Colon (tissue), 2 donors: ENCODE measurements at regions not wholly inside any gene's neighbourhood (a gene's known extent, or its start where the extent isn't known, plus 50 kb on each side); places are given as distances from the start of the nearest gene placed in this dataset.
A peak's percentile ranks its signal among the peaks of the same experiment; 100 is the strongest.
"Not testable (repeated sequence)": the region's sequence is repeated elsewhere in the genome, so short reads cannot be mapped to it uniquely, and the experiment has no call there.

Source experiments
- FAIRE-seq: peaks from 2 replicates; lab custom pipeline; 2012; peaks lifted over from hg19 to GRCh38; lab: Jason Lieb, UNC
- donor health status: control.
- donor health status: control.

DNA sequence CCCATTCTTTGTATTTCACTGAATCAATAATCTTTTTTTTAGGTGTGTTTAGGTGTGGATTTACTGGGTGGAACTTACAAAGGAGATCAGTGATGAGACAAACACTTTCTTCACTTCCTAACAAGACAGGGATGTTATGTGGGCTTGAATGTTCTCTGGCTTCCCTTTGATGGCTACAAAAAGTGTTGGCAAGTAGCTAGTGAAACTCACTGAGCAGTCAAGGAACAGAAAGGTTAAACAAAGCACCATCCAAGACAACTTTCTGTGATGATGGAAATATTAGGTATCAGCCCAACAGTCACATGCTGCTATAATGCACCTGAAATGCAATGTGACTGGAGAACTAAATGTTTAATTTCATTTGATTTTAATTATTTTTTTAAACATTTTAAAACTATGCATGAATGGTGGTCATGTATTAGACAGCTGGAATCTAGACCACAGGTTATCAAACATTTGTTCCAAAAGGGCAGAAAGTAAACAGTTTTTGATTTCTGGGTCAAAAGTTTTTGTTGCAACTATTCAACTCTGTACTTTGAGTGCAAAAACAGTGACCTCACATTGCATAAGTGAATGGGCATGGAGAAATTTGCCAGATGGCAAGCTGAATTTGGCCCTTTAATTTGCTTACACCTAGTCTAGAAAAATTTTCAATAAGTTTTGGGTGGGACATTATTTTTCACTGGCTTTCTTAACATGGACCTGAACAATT, 1272.7 kb upstream of the TMEFF2 start:
- no peak for FAIRE-seq

DNA sequence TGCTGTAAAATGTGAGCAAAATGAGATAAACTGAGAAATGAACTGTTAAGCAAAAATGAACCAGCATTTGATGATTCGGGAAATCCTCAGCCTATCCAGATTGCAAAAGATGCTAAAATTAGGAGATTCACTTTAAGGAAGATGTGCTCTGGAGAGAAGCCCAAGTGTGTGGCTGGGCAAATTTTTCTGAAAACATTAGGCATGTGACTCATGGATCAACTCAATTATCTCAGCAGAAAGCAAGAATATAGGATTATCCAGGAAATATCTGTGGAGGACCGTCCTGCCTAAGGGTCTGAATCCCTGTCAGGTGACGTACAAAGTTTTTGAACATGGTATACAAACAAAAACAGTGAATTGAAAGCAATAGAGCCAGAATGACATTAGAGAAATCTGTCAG, 1268.3 kb upstream of the TMEFF2 start:
- FAIRE-seq, result no peak

DNA sequence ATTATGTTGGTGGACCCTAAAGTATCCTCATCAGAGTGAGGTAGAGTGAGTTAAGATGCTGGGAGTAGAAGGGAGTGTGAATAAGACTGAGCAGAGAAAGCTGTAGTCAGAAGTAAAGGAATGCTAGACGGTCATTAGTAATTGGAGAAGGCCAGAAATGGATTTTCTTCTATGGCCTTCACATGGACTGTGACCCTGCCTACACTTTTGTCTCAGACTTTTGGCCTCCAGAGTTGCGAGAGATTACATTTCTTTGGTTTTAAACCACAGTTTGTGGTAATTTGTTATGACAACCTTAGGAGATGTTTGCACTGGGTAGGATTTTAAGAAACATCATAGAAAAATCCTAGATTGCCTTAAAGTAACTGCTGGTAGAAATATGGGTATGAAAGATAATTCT, 1267.7 kb upstream of the TMEFF2 start:
- no peak for FAIRE-seq

DNA sequence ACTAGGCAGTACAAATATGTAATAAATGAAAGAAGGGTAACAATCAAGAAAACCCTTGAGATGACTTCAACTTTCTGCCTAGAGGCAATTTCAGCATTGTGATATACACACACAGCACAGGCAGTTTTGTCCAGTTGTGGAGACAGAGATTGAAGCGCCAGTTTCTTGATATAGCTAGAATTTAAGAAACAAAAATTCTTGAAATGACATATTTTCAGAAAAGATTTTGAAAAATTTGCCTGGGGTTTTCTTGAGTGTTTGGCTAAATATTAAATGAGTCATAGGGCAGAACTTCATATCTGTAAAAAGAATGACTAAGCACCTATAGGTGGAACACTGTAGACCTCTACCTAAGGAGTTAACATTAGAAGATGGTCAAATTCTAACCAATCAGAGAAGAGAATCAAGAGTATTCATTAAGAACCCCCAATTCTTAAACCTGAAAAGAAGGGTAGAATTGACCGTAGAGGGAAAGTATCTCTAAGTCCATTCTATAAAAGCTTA, 1266.8 kb upstream of the TMEFF2 start:
- no peak for FAIRE-seq

DNA sequence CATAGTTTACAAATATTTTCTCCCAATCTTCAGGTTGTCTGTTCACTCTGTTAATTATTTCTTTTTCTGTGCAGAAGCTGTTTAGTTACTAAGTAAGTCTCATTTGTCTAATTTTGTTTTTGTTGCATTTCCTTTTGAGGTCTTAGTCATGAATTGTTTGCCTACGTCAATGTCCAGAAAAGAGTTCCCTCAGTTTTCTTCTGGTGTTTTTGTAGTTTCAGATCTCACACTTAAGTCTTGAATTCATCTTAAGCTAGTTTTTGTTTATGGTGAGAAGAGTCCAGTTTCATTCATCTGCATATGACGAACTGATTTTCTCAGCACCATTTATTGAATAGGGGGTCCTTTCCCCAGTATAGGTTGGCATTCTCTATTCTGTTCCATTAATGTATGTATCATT, 1252.2 kb upstream of the TMEFF2 start:
- FAIRE-seq, result no peak

DNA sequence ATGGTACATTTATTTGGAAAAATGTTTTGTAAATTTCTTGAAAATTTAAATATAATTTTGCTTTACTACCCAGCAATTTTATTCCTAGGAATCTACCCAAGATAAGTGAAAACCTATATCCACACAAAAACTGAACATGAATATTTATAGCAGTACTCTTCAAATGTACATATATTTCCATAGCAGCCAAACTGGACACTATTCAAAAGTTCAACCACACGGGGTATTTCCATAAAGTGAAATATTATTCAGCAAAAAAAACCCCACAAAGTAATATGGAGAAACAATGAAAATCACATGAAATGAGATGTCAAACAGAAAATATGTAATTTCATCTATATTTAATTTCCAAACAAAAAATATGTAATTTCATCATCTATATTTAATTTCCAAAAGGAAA, 1247.6 kb upstream of the TMEFF2 start:
- FAIRE-seq, result no peak

DNA sequence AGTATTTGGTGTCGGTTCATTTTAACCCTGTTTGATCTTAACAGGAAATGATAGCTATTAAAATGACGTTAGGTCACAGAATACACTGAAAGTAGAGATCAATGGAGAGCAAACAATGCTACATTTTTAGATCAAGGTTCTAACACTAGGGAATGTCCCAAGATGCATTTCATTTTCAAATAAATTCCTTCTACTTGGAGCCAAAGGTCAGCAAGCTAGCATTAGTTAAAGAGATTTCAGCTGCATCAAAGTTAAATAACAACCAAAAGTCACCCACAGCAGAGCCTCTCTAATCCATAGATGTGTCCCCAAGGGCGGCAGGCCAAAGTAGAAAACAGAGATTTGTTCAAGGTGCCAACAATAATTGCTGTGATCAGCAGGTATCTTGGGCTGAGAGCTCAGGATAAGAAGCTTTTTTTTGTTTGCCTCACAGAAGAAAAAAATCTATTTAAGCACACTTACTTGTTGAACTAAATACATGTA, 1233.6 kb upstream of the TMEFF2 start:
- FAIRE-seq, result no peak

DNA sequence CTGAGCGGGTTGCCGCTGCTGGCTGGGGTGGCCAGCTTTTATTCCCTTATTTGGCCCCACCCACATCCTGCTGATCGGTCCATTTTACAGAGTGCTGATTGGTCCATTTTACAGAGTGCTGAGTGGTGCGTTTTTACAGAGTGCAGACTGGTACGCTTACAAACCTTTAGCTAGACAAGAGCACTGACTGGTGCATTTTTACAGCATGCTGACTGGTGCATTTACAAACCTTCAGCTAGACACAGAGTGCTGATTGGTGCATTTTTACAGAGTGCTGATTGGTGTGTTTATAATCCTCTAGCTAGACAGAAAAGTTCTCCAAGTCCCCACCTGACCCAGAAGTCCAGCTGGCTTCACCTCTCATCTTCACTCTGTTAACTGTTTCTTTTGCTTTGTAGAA, 1217.6 kb upstream of the TMEFF2 start:
- FAIRE-seq, result not testable (repeated sequence)

DNA sequence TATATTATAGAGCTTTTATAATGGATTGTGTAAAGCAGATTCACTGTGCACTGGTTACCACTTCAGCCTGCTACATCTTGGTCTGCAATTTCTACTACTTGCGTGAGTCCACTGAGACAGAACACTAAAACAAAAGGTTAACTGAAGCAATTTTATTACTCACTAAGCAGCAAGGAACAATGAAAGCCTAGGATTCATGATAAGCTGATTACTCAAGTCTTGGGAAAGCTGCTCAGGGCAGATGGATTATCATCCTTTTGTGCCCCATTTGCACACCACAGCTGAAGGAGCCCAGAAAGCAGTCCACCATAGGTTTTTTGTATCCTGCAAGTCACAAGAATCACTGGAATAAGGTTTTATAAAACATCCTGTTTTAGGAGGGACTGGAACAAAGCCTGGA, 1215.2 kb upstream of the TMEFF2 start:
- no peak for FAIRE-seq

DNA sequence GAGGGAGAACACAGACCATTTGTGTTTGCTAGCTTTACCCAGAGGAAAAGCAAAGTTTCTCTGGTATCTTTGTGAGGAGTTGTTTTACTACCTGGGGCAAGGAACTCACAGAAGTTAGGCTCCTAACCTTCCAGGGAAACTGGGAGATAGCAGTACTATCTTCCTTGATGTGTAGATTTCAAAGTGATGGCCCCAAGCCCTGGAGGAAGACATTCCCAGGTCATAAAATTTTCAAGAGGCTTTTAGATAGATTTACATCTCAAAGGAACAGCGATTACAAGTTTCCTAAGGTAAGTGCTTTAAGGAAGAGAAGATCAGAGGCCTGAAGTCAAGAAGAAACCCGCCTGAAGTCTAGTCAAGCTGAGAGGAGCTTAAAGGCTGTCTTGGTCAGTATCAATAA, 1187.8 kb upstream of the TMEFF2 start:
- no peak for FAIRE-seq

DNA sequence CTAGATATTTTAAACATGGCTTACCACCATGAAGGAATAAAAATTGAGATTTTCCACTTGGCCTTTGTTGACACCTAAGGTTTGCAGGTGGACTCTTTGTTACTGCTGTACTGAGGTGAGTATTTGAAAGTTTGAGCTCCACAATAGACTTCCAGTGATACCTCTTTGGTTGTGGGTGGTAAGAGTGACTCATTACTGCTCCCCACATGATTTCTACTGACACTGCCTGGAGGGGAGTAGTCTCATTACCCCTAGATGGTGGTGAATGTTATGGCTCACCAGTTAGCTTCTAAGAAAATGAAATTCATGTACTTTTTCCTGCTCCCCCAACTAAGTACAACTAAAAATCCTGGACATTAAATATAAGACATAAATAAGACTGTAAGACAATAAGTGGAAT, 1183.1 kb upstream of the TMEFF2 start:
- FAIRE-seq, result no peak

DNA sequence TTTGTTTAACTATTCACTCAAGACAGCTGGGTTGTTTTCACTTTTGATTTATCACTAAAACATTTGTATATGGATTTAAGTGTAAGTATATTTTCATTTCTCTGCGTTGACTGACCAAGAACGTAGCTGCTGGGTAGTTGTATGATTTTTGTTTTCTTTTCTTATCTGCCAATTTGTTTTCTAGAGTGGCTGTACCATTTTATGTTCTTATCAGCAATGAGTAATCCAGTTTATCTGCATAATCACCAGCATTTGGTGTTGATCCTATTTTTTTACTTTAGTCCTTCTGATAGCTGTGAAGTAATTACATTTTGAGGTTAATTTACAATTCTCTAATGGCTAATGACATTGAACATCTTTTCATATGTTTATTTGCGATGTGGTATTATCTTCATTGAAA, 1178.4 kb upstream of the TMEFF2 start:
- no peak for FAIRE-seq

DNA sequence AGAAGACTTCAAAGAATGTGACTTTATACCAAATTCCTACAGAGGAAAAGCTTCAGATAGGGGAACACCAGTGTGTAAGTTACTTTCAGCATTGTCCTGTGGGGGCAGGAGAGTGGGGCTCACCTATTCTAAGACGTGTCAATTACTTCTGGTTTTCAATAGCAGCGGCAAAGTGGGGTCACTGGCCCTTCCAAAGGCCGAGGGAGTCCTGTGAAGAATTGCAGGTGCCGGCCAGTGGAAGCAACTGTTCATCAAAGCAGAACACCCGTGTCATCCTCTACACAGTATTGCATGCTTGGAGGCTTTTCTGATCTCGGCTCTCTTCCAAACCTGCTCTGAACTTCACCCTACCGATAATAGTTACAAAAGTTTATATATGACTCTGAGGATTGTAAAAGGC, 1176.5 kb upstream of the TMEFF2 start:
- FAIRE-seq, result no peak

DNA sequence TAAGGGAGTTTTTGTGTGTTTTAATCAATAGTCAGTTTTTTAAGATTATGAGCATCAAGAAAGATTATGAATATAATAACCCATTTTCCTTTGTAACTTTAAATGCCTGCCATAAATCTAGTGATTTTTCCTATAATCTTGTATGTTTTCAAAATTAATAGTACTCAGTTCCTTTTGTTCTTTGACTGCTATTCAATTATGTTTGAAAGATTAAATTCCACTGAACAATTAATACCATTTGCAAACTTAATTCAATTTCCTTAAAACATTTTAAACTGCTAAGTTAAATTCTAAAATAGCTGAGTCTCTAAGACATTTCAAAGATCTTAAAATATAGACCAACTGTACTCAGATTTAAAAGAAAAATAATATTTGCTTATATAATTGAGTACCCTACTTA, 1173.9 kb upstream of the TMEFF2 start:
- FAIRE-seq, result peak; percentile 5

DNA sequence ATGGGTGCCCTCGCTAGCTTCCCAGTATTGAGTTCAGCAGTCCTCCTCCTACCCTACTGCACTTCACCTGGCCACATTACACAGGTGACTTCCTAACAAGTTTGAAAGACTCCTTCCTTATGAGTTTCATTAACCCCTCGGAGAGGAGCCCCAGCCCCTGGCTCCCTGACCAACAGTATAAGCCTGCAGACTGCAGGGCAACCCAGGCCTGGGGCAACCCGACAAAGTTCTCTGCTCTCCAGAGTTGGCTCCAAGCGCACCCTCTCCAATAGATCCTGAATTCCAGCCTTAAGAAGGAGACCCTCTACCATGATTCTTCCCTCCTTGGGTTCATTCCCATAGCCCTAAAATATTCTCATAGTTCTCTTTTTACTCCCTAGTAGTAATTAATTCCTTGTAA, 1162.8 kb upstream of the TMEFF2 start:
- FAIRE-seq, result no peak

DNA sequence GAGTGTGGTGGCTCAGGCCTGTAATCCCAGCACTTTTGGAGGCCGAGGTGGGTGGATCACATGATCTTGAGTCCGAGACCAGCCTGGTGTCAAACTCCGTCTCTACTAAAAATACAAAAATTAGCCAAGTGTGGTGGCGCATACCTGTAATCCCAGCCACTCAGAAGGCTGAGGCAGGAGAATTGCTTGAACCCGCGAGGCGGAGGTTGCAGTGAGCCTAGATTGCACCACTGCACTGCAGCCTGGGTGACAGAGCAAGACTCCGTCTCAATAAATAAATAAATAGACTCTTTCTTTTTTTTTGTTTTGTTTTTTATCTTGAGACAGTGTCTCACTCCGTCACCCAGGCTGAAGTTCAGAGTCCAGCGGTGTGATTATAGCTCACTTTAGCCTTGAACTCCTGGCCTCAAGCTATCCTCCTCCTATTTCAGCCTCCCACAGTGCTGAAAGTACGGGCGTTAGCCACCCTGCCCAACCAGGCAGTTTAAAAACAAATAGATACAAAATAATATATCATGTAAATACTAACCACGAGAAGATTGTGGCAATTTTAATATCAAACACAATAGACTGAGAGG, 1158.0 kb upstream of the TMEFF2 start:
- FAIRE-seq, result not testable (repeated sequence)

DNA sequence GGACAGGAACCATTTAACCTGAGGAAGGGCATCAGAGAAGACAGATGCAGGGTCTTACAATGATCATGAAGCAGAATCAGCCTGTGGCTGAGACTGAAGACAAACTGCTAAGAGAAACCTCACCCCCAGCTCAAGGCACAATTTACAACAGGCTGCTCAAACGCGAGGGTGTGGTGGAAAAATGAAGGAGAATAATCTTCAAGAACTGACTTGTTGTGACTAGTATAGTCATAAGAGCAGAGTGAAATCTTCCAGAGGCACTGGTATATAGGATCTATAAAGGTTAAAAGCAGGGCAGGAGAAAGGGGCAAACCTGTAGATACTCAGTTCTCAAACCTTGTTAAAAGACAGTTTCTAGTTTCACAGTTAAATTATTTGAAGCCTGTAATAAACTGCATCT, 1155.8 kb upstream of the TMEFF2 start:
- FAIRE-seq, result no peak

DNA sequence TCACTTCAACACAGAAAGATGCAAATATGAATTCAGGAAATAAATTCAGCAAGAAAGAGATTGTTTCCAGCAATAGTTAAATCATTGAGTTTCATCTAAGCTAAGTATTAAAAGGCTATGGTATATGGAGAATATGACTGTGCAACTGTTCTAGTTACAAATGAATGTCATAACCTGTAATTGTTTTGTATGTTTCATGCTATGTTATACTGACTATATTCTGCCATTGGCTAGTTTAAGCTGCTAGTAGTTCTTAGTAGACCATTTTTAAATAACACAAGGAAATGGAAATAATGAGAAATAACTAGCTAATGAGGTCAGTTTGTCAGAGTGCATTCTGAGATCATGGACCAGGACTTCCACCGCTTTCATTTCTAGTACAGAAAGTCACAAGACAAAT, 1154.9 kb upstream of the TMEFF2 start:
- no peak for FAIRE-seq

DNA sequence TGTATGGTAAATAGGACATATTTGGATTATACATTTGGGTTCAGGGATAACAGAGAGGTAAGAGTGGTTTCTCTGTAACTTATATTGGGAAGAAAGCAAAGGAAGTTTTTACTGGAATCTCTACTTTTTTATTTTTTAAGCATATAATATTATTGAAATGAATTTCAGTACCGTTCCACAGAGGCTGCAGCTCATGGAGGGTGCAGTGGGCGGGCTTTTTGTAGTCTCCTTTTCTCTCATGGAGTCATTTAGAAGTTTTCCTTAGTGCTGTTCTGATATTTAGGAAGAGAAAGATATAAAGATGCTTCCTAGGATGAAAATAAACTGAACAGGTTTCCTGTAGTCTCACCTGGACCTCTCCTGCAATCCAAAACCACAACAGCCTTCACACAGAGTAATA, 1153.3 kb upstream of the TMEFF2 start:
- FAIRE-seq, result no peak

DNA sequence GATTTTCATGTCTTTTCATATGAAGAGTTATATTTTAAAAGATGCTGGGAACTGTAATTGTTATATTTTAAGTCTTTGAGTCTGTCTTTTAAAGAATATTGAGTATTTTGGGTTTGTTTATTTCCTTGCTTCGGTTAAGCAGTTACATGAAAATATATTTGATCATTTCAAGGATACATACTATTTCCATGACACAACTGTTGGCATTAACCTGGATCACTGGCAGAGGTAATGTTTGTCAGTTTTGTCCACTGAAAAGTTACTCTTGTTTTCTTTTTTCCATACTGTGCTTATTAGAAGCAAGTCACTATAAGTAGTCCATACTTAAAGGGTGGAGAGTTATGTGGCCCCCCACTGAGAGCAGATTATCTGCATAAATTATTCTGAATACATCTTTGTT, 1142.0 kb upstream of the TMEFF2 start:
- no peak for FAIRE-seq

DNA sequence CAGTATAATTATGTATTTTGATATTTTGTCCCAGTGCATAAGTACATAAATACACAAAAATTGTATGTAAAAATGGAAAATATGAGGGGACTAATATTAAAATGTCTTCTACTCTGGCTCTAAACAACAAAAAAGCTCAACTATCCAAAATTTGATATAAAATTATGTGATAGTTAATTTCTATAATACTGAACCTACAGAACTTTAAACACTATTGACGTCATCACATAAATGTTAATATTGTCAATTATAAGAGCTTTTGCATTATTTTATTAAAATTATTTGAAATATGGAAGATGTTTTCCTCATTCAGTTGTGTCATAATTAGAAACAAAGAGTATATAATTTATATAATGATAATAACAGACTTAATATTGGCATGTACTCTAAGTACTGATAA, 1139.7 kb upstream of the TMEFF2 start:
- FAIRE-seq, result peak; percentile 53

DNA sequence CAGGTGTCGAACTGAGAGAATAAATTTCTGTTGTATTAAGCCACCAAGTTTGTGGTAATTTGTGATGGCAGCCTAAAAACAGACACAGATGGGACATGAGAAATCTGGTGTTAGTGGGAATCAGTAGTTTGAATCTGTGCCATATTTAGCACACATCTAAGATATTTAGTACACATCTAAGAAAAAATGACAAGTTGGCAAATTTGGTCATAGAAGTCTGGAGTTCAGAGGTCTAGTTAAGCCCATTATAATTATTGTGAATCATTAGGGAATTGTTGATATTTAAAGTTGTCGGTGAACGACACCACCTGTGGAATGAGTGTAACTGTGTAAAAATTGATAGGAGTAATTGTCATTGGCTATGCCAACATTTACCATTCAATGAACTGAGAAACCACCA, 1138.8 kb upstream of the TMEFF2 start:
- FAIRE-seq, result no peak

DNA sequence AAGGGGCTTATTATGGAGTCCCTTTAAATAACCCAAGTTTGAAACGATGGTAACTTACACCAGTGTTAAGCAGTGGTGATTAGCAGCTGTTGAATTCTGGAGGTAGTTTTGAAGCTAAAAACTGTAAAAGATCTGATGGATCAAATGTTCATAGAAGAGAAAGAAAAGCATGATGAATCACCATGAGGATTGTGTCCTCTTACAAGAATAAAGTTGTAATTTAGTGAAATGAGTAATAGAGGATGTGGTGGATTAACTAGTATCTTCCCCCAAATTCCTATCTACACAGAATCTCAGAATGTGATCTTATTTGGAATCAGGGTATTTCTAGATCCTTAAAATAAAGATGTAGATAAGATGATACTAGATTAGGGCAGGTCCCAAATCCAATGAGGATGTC, 1138.2 kb upstream of the TMEFF2 start:
- FAIRE-seq, result no peak

DNA sequence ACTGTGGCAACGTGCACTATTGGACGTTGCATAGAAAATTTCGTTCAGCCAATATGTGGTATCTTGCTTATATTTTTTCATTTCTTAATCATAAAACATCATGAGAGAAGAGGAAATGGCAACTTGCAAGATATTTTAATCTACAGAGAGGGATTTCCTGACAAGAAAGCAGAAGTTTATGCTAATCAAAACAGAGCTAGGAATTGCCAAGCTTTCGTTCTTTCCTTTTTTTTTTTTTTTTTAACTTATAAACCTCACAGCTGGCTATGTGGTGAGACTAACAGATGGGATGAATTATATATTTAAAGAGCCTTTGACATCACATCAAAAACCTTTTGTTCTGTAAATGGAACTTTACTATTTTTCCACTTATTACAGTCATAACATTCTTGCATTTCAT, 1136.9 kb upstream of the TMEFF2 start:
- FAIRE-seq, result no peak
